RWPE2 (cell line): ENCODE measurements at regions not wholly inside any gene's neighbourhood (a gene's known extent, or its start where the extent isn't known, plus 50 kb on each side); places are given as distances from the start of the nearest gene placed in this dataset.

ENCODE experiments used
- ATAC-seq: fragments of 200-7000 bp; cut with Tn5 transposase; 3 replicates; pipeline ENCODE4 v1.9.1; 2021; ENCODE audit warnings: low read depth
- DNase-seq: peaks from one replicate; pipeline ENCODE4 v3.0.0-alpha.2; 2020; ENCODE audit warnings: low spot score
- H3K27ac ChIP-seq: fragments of 450-650 bp; 2 replicates; pipeline ENCODE4 v1.5.1; 2017; ENCODE audit warnings: mild to moderate bottlenecking; ENCODE audit not compliant: poor library complexity, severe bottlenecking
- H3K27me3 ChIP-seq: fragments of 250-450 bp; sonication (Bioruptor Pico); 2 replicates; pipeline ENCODE4 v1.5.1; 2021; ENCODE audit warnings: mild to moderate bottlenecking, moderate library complexity; ENCODE audit not compliant: insufficient read depth, poor library complexity, severe bottlenecking
- H3K36me3 ChIP-seq: fragments of 250-450 bp; sonication (Bioruptor Pico); 2 replicates; pipeline ENCODE4 v1.5.1; 2020; ENCODE audit warnings: low read depth, mild to moderate bottlenecking, moderate library complexity
- H3K4me1 ChIP-seq: fragments of 250-450 bp; sonication (Bioruptor Pico); 2 replicates; pipeline ENCODE4 v1.5.1; 2021; ENCODE audit warnings: mild to moderate bottlenecking, moderate library complexity; ENCODE audit not compliant: insufficient read depth, poor library complexity, severe bottlenecking
- H3K4me3 ChIP-seq: fragments of 250-450 bp; sonication (Bioruptor Pico); 2 replicates; pipeline ENCODE4 v1.5.1; 2021; ENCODE audit warnings: mild to moderate bottlenecking, moderate library complexity; ENCODE audit not compliant: severe bottlenecking
- H3K9me3 ChIP-seq: fragments of 250-450 bp; sonication (Bioruptor Pico); 2 replicates; pipeline ENCODE4 v1.5.1; 2021; ENCODE audit warnings: mild to moderate bottlenecking, moderate library complexity; ENCODE audit not compliant: severe bottlenecking
- TF ChIP-seq, protein P1 (sequence below): fragments of 450-650 bp; IDR thresholded peaks from one replicate; pipeline ENCODE4 v1.5.1; 2017; ENCODE audit warnings: mild to moderate bottlenecking, moderate library complexity; ENCODE audit not compliant: poor library complexity, severe bottlenecking

DNA sequence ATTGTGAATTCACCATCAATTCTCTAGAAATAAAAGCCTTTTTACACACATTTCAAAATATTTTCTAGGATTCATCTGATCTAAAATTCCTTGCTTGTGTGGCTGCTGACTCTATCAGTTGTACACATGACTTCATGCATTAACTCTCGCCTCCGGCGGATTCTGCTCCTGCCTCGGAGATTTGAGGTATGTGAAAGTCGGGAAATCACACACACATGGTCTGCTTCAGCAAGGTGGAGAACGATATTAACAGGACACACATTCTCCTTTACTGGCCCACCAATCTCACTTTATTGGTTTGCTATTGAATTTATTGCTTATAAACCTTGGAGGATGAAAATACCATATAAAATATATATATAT, 855.7 kb downstream of the SLITRK5 start:
- Histone ChIP-seq H3K4me3 (no peak overlapping the region), H3K36me3 (no peaks in the 10 kb centered on the region), H3K4me1 (no peaks in the 10 kb centered on the region), H3K27ac (no peak overlapping the region), H3K27me3 (no peaks in the 10 kb centered on the region), H3K9me3 (no peaks in the 10 kb centered on the region)
- ATAC-seq (no peak), DNase-seq (no peak)
- TF ChIP-seq, protein P1, sequence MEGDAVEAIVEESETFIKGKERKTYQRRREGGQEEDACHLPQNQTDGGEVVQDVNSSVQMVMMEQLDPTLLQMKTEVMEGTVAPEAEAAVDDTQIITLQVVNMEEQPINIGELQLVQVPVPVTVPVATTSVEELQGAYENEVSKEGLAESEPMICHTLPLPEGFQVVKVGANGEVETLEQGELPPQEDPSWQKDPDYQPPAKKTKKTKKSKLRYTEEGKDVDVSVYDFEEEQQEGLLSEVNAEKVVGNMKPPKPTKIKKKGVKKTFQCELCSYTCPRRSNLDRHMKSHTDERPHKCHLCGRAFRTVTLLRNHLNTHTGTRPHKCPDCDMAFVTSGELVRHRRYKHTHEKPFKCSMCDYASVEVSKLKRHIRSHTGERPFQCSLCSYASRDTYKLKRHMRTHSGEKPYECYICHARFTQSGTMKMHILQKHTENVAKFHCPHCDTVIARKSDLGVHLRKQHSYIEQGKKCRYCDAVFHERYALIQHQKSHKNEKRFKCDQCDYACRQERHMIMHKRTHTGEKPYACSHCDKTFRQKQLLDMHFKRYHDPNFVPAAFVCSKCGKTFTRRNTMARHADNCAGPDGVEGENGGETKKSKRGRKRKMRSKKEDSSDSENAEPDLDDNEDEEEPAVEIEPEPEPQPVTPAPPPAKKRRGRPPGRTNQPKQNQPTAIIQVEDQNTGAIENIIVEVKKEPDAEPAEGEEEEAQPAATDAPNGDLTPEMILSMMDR, result no peak

DNA sequence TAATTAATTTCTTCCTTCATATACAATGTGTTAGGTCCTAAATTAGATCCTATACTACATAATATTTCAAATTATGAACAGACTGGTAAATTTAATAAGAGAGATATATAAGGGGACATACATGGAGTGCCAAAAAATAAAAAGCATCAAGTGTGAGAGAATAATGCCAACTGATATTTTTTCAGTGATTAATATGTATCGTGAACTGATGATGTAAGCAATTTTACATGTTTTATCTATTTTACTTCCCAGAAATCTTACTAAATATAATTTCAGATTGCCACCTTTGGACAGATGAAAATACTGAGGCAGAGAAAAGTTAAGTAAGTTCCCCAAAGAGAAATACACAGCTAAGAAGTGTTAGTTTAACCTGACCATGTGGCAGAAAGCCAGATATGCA, 870.8 kb downstream of the SLITRK5 start:
- Histone ChIP-seq H3K27ac (no peak overlapping the region), H3K4me1 (no peaks in the 10 kb centered on the region), H3K27me3 (no peaks in the 10 kb centered on the region), H3K36me3 (no peaks in the 10 kb centered on the region), H3K9me3 (no peaks in the 10 kb centered on the region), H3K4me3 (no peak overlapping the region)
- DNase-seq, result no peak
- ATAC-seq, result no peak
- TF ChIP-seq, protein P1, result no peak

DNA sequence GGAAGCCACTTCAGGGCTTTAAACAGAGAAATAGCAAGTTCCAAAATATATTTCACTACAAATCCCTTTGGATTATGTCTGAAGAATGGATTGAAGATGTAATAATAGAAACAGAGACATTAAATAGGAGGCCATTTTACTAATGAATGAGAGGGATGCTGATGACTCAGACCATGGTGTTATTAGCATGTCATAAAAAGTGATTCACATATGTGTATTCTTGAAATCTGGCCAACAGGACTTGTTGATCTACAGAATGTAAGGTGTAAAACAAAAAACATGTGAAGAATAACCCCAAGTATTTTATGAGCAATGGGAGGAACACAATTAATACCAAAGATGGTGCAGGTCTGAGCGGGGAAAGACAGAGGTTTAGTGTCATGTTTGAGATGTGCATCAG, 873.7 kb downstream of the SLITRK5 start:
- Histone ChIP-seq H3K36me3 (no peaks in the 10 kb centered on the region), H3K27ac (no peak overlapping the region), H3K9me3 (no peaks in the 10 kb centered on the region), H3K4me1 (no peaks in the 10 kb centered on the region), H3K27me3 (no peaks in the 10 kb centered on the region), H3K4me3 (no peak overlapping the region)
- no peak for ATAC-seq
- TF ChIP-seq, protein P1, result no peak
- DNase-seq, result no peak

DNA sequence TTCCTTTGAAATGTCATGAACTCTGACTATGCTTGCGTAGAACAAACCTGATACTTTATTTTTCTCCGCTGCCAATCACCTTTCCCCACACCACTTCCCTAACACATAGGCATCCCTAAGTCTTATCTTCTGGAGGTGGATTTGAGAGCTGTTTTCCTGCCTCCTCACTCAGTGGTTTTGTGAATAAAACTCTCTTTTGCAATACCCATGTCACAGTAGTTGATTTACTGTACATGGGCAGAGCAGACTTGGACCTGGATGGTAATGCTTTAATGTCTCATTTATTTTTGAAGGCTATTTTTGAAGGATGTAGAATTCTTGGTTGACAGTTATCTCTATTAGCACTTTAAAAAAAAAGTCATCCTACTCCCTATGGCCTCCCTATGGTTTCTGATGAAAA, 881.8 kb downstream of the SLITRK5 start:
- H3K4me1 ChIP-seq, result no peaks in the 10 kb centered on the region
- H3K4me3 ChIP-seq, result no peak overlapping the region
- no peaks in the 10 kb centered on the region for H3K9me3 ChIP-seq
- TF ChIP-seq, protein P1, result no peak
- no peak overlapping the region for H3K27ac ChIP-seq
- no peaks in the 10 kb centered on the region for H3K36me3 ChIP-seq
- ATAC-seq (no peak), DNase-seq (no peak)
- no peaks in the 10 kb centered on the region for H3K27me3 ChIP-seq

DNA sequence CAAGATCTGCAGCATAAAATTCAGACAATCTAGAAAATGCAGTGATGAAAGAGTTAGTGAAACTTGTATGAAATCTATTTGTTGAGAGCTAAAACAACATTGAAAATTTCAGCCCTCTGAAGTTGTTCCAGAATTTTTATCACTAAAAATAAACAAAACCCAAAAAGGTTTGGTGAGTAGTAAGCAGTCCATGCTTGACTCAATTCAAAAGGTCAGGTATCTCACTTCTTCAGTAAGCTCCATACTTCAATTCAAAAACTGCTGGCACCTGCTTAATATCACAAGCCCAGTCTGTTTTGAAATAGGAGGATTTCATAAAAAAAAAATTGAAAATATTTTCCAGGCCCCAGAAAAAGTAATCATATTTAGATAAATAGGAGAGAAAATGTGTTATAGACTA, 894.4 kb downstream of the SLITRK5 start:
- TF ChIP-seq, protein P1, result no peak
- no peaks in the 10 kb centered on the region for H3K36me3 ChIP-seq
- no peak overlapping the region for H3K4me3 ChIP-seq
- ATAC-seq (no peak), DNase-seq (no peak)
- H3K27me3 ChIP-seq, result no peaks in the 10 kb centered on the region
- H3K27ac ChIP-seq, result no peak overlapping the region
- no peaks in the 10 kb centered on the region for H3K4me1 ChIP-seq
- H3K9me3 ChIP-seq, result no peaks in the 10 kb centered on the region
